Thymus (tissue), 11 donors: ENCODE measurements at regions not wholly inside any gene's neighbourhood (a gene's known extent, or its start where the extent isn't known, plus 50 kb on each side); places are given as distances from the start of the nearest gene placed in this dataset.

Experiments used
- DNase-seq, 9 donors: peaks; one replicate each; pipeline ENCODE4 v3.0.0-alpha.2; 2013; ENCODE audit warnings: low spot score in 9 of 9, low read depth in 6 of 9, missing footprints in 1 of 9
- H3K27ac ChIP-seq, 2 donors: one replicate each; pipeline ENCODE4 v1.5.1; 2013; ENCODE audit warnings: control low read depth in 1 of 2, low read depth in 1 of 2, low read length in 1 of 2, mild to moderate bottlenecking in 1 of 2, moderate library complexity in 1 of 2
- H3K27me3 ChIP-seq, 2 donors: one replicate each; pipeline ENCODE4 v1.5.1; 2013; ENCODE audit warnings: low read length in 1 of 2; ENCODE audit not compliant: control insufficient read depth in 2 of 2, insufficient read depth in 1 of 2
- H3K36me3 ChIP-seq, 2 donors: one replicate each; pipeline ENCODE4 v1.5.1; 2013; ENCODE audit warnings: low read length in 1 of 2, mild to moderate bottlenecking in 1 of 2, moderate library complexity in 1 of 2; ENCODE audit not compliant: control insufficient read depth in 2 of 2, insufficient read depth in 2 of 2
- H3K4me1 ChIP-seq, 2 donors: one replicate each; pipeline ENCODE4 v1.5.1; 2013; ENCODE audit warnings: low read length in 2 of 2; ENCODE audit not compliant: control insufficient read depth in 2 of 2, insufficient read depth in 2 of 2
- H3K4me3 ChIP-seq, 2 donors: one replicate each; pipeline ENCODE4 v1.5.1; 2013; ENCODE audit warnings: low read length in 2 of 2, control low read depth in 1 of 2, mild to moderate bottlenecking in 1 of 2
- H3K9me3 ChIP-seq, 2 donors: one replicate each; pipeline ENCODE4 v1.5.1; 2013; ENCODE audit warnings: low read length in 1 of 2, mild to moderate bottlenecking in 1 of 2; ENCODE audit not compliant: control insufficient read depth in 2 of 2, insufficient read depth in 1 of 2
- WGBS: extraction: QIAGEN DNeasy Blood & Tissue Kit; methylation state at CpG from one replicate; pipeline ENCODE4 v1.1.7; 2013; 5-methylcytosine and 5-hydroxymethylcytosine counted together
- donor health status: healthy.

- no peak overlapping the region for H3K27ac ChIP-seq
- no peaks in the 10 kb centered on the region for H3K9me3 ChIP-seq
- H3K27me3 ChIP-seq = peaks cover 3 to 30% of the 10 kb centered on the region in 2 donors
- no peak overlapping the region for H3K4me3 ChIP-seq
- WGBS = 90% methylated on average over 8 of the region's 8 CpGs
- DNase-seq = no peak
- peaks cover 0 to 9% of the 10 kb centered on the region in 2 donors for H3K4me1 ChIP-seq
- H3K36me3 ChIP-seq = no peaks in the 10 kb centered on the region
Observed at GRCh38 chr3:11724615-11725339, 81.1 kb upstream of the VGLL4 start.

GRCh38 chr3:11721479-11721878, 77.8 kb upstream of the VGLL4 start:
- H3K9me3 ChIP-seq = no peaks in the 10 kb centered on the region
- no peak overlapping the region for H3K27ac ChIP-seq
- peaks cover 7 to 40% of the 10 kb centered on the region in 2 donors for H3K27me3 ChIP-seq
- peaks cover 4 to 9% of the 10 kb centered on the region in 2 donors for H3K4me1 ChIP-seq
- H3K36me3 ChIP-seq = no peaks in the 10 kb centered on the region
- no peak for DNase-seq
- no peak overlapping the region for H3K4me3 ChIP-seq
- 96% methylated on average over 9 of the region's 9 CpGs for WGBS

GRCh38 chr3:11720917-11721411, 77.2 kb upstream of the VGLL4 start:
- no peak for DNase-seq
- 59% methylated on average over 8 of the region's 8 CpGs for WGBS

GRCh38 chr3:11720304-11720898, 76.7 kb upstream of the VGLL4 start:
- peak overlapping the region; percentile 44 to 69 for H3K4me3 ChIP-seq
- no peaks in the 10 kb centered on the region for H3K9me3 ChIP-seq
- peak in 8 of 9 donors; percentile 22 to 71 (median 37) for DNase-seq
- H3K27ac ChIP-seq = peak overlapping the region; percentile 12 to 87
- peaks cover 4 to 9% of the 10 kb centered on the region in 2 donors for H3K4me1 ChIP-seq
- H3K27me3 ChIP-seq = peaks cover 7 to 38% of the 10 kb centered on the region in 2 donors
- H3K36me3 ChIP-seq = no peaks in the 10 kb centered on the region
- under 1% methylated on average over 51 of the region's 51 CpGs for WGBS

More at GRCh38 chr3:11720917-11721411, 77.2 kb upstream of the VGLL4 start:
- H3K27ac ChIP-seq = peak overlapping the region in 1 of 2 donors; percentile 12
- peaks cover 4 to 9% of the 10 kb centered on the region in 2 donors for H3K4me1 ChIP-seq
- no peaks in the 10 kb centered on the region for H3K36me3 ChIP-seq
- H3K27me3 ChIP-seq = peaks cover 7 to 38% of the 10 kb centered on the region in 2 donors
- H3K9me3 ChIP-seq = no peaks in the 10 kb centered on the region
- H3K4me3 ChIP-seq = peak overlapping the region in 1 of 2 donors; percentile 44

GRCh38 chr3:11719406-11720303, 75.9 kb upstream of the VGLL4 start:
- peak in 7 of 9 donors; percentile 18 to 68 (median 35) for DNase-seq

GRCh38 chr3:11718637-11719405, 75.1 kb upstream of the VGLL4 start:
- Histone ChIP-seq H3K27me3 (peaks cover 7 to 34% of the 10 kb centered on the region in 2 donors), H3K36me3 (no peaks in the 10 kb centered on the region), H3K4me1 (peaks cover 4 to 9% of the 10 kb centered on the region in 2 donors), H3K27ac (peak overlapping the region; percentile 58 to 89), H3K9me3 (no peaks in the 10 kb centered on the region), H3K4me3 (peak overlapping the region; percentile 33 to 69)
- under 1% methylated on average over 44 of the region's 44 CpGs for WGBS
- peak in 5 of 9 donors; percentile 8 to 53 (median 21) for DNase-seq

More at GRCh38 chr3:11719406-11720303, 75.9 kb upstream of the VGLL4 start:
- Histone ChIP-seq H3K27ac (peak overlapping the region in 1 of 2 donors; percentile 89), H3K4me1 (peaks cover 4 to 9% of the 10 kb centered on the region in 2 donors), H3K9me3 (no peaks in the 10 kb centered on the region), H3K27me3 (peaks cover 7 to 36% of the 10 kb centered on the region in 2 donors), H3K4me3 (peak overlapping the region; percentile 46 to 69), H3K36me3 (no peaks in the 10 kb centered on the region)
- WGBS = under 1% methylated on average over 121 of the region's 121 CpGs

GRCh38 chr3:11717768-11718636, 74.3 kb upstream of the VGLL4 start:
- WGBS = 37% methylated on average over 9 of the region's 9 CpGs
- Histone ChIP-seq H3K4me1 (peaks cover 4 to 9% of the 10 kb centered on the region in 2 donors), H3K27me3 (peaks cover 7 to 34% of the 10 kb centered on the region in 2 donors), H3K9me3 (no peaks in the 10 kb centered on the region), H3K4me3 (peak overlapping the region; percentile 33 to 69), H3K27ac (peak overlapping the region; percentile 8 to 27), H3K36me3 (no peaks in the 10 kb centered on the region)
- peak in 1 of 9 donors; percentile 17 for DNase-seq
